MM.1S (cell line): ENCODE measurements at regions not wholly inside any gene's neighbourhood (a gene's known extent, or its start where the extent isn't known, plus 50 kb on each side); places are given as distances from the start of the nearest gene placed in this dataset.

ENCODE experiments used
- DNase-seq: peaks from one replicate; pipeline ENCODE4 v3.0.0-alpha.2; 2015
- H2AFZ ChIP-seq: fragments of 300-600 bp; sonication (generic); 2 replicates; pipeline ENCODE4 v1.6.0; 2016; ENCODE audit warnings: antibody characterized with exemption, low read length
- H3F3A ChIP-seq: fragments of 300-600 bp; sonication (generic); 2 replicates; pipeline ENCODE4 v1.6.1; 2016; ENCODE audit warnings: mild to moderate bottlenecking, antibody characterized with exemption, low read length, moderate library complexity, mixed read lengths; ENCODE audit not compliant: insufficient read depth
- H3K27ac ChIP-seq: fragments of 300-600 bp; sonication (generic); 2 replicates; pipeline ENCODE4 v1.5.1; 2016; ENCODE audit warnings: mild to moderate bottlenecking, low read length
- H3K27me3 ChIP-seq: fragments of 300-600 bp; sonication (generic); replicated peaks from 2 replicates; pipeline ENCODE4 v1.6.0; 2016; ENCODE audit warnings: low read length; ENCODE audit not compliant: insufficient read depth
- H3K36me3 ChIP-seq: fragments of 300-600 bp; sonication (generic); replicated peaks from 2 replicates; pipeline ENCODE4 v1.6.1; 2016; ENCODE audit warnings: mild to moderate bottlenecking, low read length, mixed read lengths; ENCODE audit not compliant: insufficient read depth
- H3K4me1 ChIP-seq: fragments of 300-600 bp; sonication (generic); 2 replicates; pipeline ENCODE4 v1.6.1; 2016; ENCODE audit warnings: low read length, mixed read lengths
- H3K4me2 ChIP-seq: fragments of 300-600 bp; sonication (generic); 2 replicates; pipeline ENCODE4 v1.6.0; 2016; ENCODE audit warnings: low read depth, low read length
- H3K4me3 ChIP-seq: fragments of 300-600 bp; sonication (generic); 2 replicates; pipeline ENCODE4 v1.5.1; 2016; ENCODE audit warnings: low read length, mixed read lengths
- H3K79me2 ChIP-seq: fragments of 300-600 bp; sonication (generic); 2 replicates; pipeline ENCODE4 v1.6.1; 2016; ENCODE audit warnings: mixed run types, low read length, mixed read lengths
- H3K9ac ChIP-seq: fragments of 300-600 bp; sonication (generic); 2 replicates; pipeline ENCODE4 v1.6.1; 2016; ENCODE audit warnings: low read length, mixed read lengths
- H3K9me2 ChIP-seq: fragments of 300-600 bp; sonication (generic); replicated peaks from 2 replicates; pipeline ENCODE4 v1.6.1; 2016; ENCODE audit warnings: mild to moderate bottlenecking, low read length, mixed read lengths; ENCODE audit not compliant: insufficient read depth
- H3K9me3 ChIP-seq: fragments of 300-600 bp; sonication (generic); replicated peaks from 2 replicates; pipeline ENCODE4 v1.6.1; 2016; ENCODE audit warnings: mild to moderate bottlenecking, low read length, mixed read lengths; ENCODE audit not compliant: insufficient read depth
- H4K20me1 ChIP-seq: fragments of 300-600 bp; sonication (generic); 2 replicates; pipeline ENCODE4 v1.6.1; 2016; ENCODE audit warnings: mild to moderate bottlenecking, low read length, moderate library complexity, mixed read lengths; ENCODE audit not compliant: insufficient read depth
- CTCF ChIP-seq: fragments of 300-600 bp; sonication (generic); IDR thresholded peaks from 2 replicates; pipeline ENCODE4 v1.5.1; 2016; ENCODE audit warnings: antibody characterized with exemption, low read length, mixed read lengths
- EZH2 ChIP-seq: fragments of 300-600 bp; sonication (generic); optimal IDR thresholded peaks from 2 replicates; pipeline ENCODE3; 2017; ENCODE audit warnings: low read depth, mild to moderate bottlenecking, antibody characterized with exemption, low read length, mixed read lengths
- EZH2phosphoT487 ChIP-seq: fragments of 300-600 bp; sonication (generic); IDR thresholded peaks from 2 replicates; pipeline ENCODE4 v1.6.1; 2018; ENCODE audit warnings: antibody characterized with exemption, low read length

- Histone ChIP-seq H3K27me3 (no peaks in the 10 kb centered on the region), H3K4me1 (no peaks in the 10 kb centered on the region)
Measured at GRCh38 chr1:82171955-82172354, 371.2 kb downstream of the ADGRL2 start.

GRCh38 chr1:82168482-82168881, 367.7 kb downstream of the ADGRL2 start:
- DNase-seq = no peak

More at GRCh38 chr1:82171955-82172354, 371.2 kb downstream of the ADGRL2 start:
- Histone ChIP-seq H3K36me3 (no peaks in the 10 kb centered on the region), H3K4me2 (no peak overlapping the region), H3K9me2 (no peaks in the 10 kb centered on the region), H2AFZ (no peak overlapping the region), H3K4me3 (no peak overlapping the region), H3F3A (no peaks in the 10 kb centered on the region), H3K79me2 (no peaks in the 10 kb centered on the region), H3K9ac (no peak overlapping the region), H4K20me1 (no peaks in the 10 kb centered on the region), H3K9me3 (no peaks in the 10 kb centered on the region), H3K27ac (no peak overlapping the region)
- DNase-seq = no peak
- TF ChIP-seq EZH2 (no peak), EZH2phosphoT487 (no peak), CTCF (no peak)

GRCh38 chr1:82165304-82165703, 364.6 kb downstream of the ADGRL2 start:
- Histone ChIP-seq H3K27ac (no peak overlapping the region), H3K9me3 (no peaks in the 10 kb centered on the region), H3K27me3 (no peaks in the 10 kb centered on the region), H2AFZ (no peak overlapping the region), H3K79me2 (no peaks in the 10 kb centered on the region), H4K20me1 (no peaks in the 10 kb centered on the region), H3K4me2 (no peak overlapping the region), H3K4me3 (no peak overlapping the region), H3K4me1 (no peaks in the 10 kb centered on the region), H3K9ac (no peak overlapping the region), H3F3A (no peaks in the 10 kb centered on the region), H3K9me2 (no peaks in the 10 kb centered on the region), H3K36me3 (no peaks in the 10 kb centered on the region)
- no peak for DNase-seq
- TF ChIP-seq CTCF = no peak

More at GRCh38 chr1:82168482-82168881, 367.7 kb downstream of the ADGRL2 start:
- Histone ChIP-seq H3K9me3 (no peaks in the 10 kb centered on the region), H3K4me3 (no peak overlapping the region), H3K9me2 (no peaks in the 10 kb centered on the region), H4K20me1 (no peaks in the 10 kb centered on the region), H3K9ac (no peak overlapping the region), H3F3A (no peaks in the 10 kb centered on the region), H3K36me3 (no peaks in the 10 kb centered on the region), H3K4me1 (no peaks in the 10 kb centered on the region), H3K4me2 (no peak overlapping the region), H3K79me2 (no peaks in the 10 kb centered on the region), H3K27ac (no peak overlapping the region), H3K27me3 (no peaks in the 10 kb centered on the region), H2AFZ (no peak overlapping the region)
- TF ChIP-seq CTCF = no peak
- no peak for TF ChIP-seq EZH2
- no peak for TF ChIP-seq EZH2phosphoT487
